ENCODE measurements at regions not wholly inside any gene's neighbourhood (a gene's known extent, or its start where the extent isn't known, plus 50 kb on each side); places are given as distances from the start of the nearest gene placed in this dataset.
"Not testable (repeated sequence)": the region's sequence is repeated elsewhere in the genome, so short reads cannot be mapped to it uniquely, and the experiment has no call there.

- TF ChIP-seq EP300 (IDR thresholded peaks at IDR 0.05; ENCODE audit: low read depth); CTCF (IDR thresholded peaks at IDR 0.05); POLR2AphosphoS5 (IDR thresholded peaks at IDR 0.05): not testable (repeated sequence)
Observed at GRCh38 chr7:76676890-76677289, 49.8 kb upstream of the POMZP3 start.
